ENCODE measurements at regions not wholly inside any gene's neighbourhood (a gene's known extent, or its start where the extent isn't known, plus 50 kb on each side); places are given as distances from the start of the nearest gene placed in this dataset.

DNA sequence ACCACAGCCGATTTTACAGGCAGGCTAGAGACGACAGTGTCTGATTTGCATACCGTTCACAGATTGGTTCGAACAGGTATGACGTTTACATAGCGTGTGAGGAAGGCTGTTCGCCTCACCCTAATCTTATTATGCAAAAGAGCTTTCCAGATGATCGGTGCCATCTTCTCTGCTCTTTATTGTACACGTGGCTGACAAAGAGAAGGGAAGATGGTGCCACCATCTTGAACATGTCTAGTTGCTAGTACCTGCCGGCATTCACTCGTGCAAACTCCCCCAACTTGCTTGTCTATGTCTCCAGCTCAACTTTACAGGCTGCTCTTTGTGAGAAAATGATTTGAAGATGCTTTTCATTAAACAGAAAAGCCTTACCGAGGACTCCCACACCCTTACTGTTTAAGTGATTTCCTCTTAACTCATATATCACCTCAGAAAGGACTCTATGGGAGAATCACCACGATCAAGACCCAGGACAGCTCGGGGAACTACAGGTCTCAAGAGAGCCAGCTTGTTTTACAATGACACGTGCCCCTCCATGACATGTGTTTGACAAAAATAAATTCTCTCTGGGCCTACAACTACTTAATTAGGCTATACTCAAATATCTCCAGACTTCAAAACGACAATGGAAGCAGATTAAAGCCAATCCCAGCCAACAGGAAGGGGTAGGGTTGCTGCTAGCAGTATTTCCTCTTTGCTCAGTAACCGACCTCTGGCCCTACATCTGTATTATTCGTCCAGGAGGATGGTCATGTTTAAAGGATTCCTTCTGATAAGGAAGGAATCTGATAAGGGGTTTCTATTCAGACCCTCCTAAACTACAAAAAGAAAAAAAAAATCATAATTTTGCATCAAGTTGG, 480.6 kb downstream of the TMEM114 start:
- Histone ChIP-seq H3K27me3 (no peaks in the 10 kb centered on the region), H3K27ac (no peak overlapping the region), H3K4me1 (no peaks in the 10 kb centered on the region), H3K36me3 (no peaks in the 10 kb centered on the region), H3K4me3 (no peak overlapping the region), H3K9me3 (no peaks in the 10 kb centered on the region)
- intact Hi-C loops (cut with DNase I) = no loop called here
- TF ChIP-seq, protein P1, sequence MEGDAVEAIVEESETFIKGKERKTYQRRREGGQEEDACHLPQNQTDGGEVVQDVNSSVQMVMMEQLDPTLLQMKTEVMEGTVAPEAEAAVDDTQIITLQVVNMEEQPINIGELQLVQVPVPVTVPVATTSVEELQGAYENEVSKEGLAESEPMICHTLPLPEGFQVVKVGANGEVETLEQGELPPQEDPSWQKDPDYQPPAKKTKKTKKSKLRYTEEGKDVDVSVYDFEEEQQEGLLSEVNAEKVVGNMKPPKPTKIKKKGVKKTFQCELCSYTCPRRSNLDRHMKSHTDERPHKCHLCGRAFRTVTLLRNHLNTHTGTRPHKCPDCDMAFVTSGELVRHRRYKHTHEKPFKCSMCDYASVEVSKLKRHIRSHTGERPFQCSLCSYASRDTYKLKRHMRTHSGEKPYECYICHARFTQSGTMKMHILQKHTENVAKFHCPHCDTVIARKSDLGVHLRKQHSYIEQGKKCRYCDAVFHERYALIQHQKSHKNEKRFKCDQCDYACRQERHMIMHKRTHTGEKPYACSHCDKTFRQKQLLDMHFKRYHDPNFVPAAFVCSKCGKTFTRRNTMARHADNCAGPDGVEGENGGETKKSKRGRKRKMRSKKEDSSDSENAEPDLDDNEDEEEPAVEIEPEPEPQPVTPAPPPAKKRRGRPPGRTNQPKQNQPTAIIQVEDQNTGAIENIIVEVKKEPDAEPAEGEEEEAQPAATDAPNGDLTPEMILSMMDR (IDR thresholded peaks at IDR 0.05) = no peak
- no peak for DNase-seq (ENCODE audit: low spot score in 2 of 2)

DNA sequence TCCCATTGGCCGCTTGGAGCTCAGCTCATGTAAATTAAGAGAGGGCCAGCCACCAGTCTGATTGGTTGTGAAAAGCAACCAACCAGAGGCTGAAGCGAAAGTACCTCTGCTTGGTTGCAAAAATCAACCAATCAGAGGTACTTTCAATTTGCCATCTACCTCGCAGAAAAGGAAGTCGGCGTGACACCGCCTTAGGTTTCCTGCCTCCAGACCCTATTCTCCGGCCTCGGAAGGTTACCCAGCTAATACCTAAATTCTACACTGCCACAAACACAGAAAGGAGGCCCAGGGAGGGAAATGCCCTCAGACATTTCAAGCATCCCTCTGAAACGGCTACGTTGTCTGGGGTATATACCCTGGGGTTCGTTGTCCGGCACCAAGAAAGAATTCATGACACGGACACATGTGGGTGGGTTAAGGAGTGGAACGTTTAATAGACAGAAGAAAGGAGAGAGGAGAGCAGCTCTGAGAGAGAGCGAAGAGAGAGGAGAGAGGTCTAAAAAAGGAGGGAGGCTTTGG, 481.3 kb downstream of the TMEM114 start:
- TF ChIP-seq, protein P1 (IDR thresholded peaks at IDR 0.05) = no peak

DNA sequence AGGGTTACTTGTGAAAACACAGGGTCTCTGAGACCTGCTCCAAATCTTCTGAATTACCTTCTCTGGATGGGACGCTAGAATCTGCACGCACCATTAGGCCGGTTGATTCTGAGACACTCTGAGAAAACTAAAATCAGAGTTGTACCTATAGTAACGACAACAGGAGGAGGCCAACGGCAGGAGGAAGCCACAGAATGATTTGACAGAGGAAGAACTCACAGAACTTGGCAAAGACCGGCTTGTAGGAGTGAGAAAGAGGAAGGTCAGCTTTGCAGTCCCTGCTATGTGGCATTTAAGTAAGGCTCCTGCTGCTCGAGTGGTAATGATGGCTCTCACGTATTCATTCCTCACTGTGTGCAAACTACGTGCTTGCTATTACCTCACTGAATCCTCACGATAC, 483.0 kb downstream of the TMEM114 start:
- intact Hi-C loops (cut with DNase I) = no loop called here
- no peaks in the 10 kb centered on the region for H3K4me1 ChIP-seq
- H3K27me3 ChIP-seq = no peaks in the 10 kb centered on the region
- no peak overlapping the region for H3K4me3 ChIP-seq
- no peaks in the 10 kb centered on the region for H3K36me3 ChIP-seq
- no peak overlapping the region for H3K27ac ChIP-seq
- TF ChIP-seq, protein P1 (IDR thresholded peaks at IDR 0.05) = no peak
- DNase-seq (ENCODE audit: low spot score in 2 of 2) = no peak
- no peaks in the 10 kb centered on the region for H3K9me3 ChIP-seq

More for the DNA sequence above, 481.3 kb downstream of the TMEM114 start:
- intact Hi-C loops (cut with DNase I) = no loop called here
- no peak for DNase-seq (ENCODE audit: low spot score in 2 of 2)
- no peak overlapping the region for H3K4me3 ChIP-seq
- no peaks in the 10 kb centered on the region for H3K9me3 ChIP-seq
- no peak overlapping the region for H3K27ac ChIP-seq
- no peaks in the 10 kb centered on the region for H3K36me3 ChIP-seq
- no peaks in the 10 kb centered on the region for H3K4me1 ChIP-seq
- no peaks in the 10 kb centered on the region for H3K27me3 ChIP-seq

DNA sequence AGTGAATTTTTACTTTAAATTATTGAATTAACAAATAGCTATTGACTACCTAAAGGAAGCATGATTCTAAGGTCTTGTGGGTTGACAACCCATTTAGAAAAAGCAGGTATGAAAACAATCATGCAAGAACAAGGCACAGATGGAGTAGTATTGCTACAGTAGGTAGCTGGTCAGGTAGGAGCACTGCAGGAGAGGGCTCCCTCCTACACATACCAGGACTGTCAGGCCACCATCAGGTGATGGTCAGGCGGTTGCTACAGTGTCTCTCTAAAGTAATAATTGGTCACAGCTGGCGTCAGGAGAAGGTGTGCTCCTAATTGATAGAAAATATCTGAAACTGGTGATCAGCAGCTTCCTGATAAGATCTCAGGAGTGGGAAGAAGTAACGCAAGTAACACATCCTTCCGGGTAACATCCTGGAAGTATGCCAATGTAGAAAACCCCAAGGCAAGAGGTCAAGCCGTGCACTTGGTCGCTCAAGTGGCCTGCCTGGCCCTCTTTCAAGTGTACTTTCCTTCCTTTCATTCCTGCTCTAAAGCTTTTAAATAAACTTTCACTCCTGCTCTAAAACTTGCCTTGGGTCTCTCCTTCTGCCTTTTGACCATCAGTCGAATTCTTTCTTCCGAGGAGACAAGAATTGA, 486.5 kb downstream of the TMEM114 start:
- H3K9me3 ChIP-seq = no peaks in the 10 kb centered on the region
- no peaks in the 10 kb centered on the region for H3K36me3 ChIP-seq
- no peak overlapping the region for H3K4me3 ChIP-seq
- no peaks in the 10 kb centered on the region for H3K4me1 ChIP-seq
- no peaks in the 10 kb centered on the region for H3K27me3 ChIP-seq
- TF ChIP-seq, protein P1 (IDR thresholded peaks at IDR 0.05) = no peak
- no peak overlapping the region for H3K27ac ChIP-seq
- no peak for DNase-seq (ENCODE audit: low spot score in 2 of 2)
- intact Hi-C loops (cut with DNase I) = no loop called here

DNA sequence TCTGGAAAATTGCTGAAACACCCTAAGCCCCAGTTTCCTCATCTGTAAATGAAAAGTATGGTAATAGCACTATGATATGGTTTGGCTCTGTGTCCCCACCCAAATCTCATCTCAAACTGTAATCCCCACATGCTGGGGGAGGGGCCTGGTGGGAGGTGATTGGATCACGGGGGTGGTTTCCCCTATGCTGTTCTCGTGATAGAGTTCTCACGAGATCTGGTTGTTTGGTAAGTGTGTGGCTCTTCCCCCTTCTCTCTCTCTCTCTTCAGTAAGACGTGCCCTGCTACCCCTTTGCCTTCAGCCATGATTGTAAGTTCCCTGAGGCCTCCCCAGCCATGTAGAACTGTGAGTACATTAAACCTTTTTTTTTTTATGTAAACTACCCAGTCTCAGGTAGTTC, 490.7 kb downstream of the TMEM114 start:
- no peak for DNase-seq (ENCODE audit: low spot score in 2 of 2)
- no peaks in the 10 kb centered on the region for H3K4me1 ChIP-seq
- H3K27me3 ChIP-seq = no peaks in the 10 kb centered on the region
- no peak overlapping the region for H3K27ac ChIP-seq
- intact Hi-C loops (cut with DNase I) = no loop called here
- no peaks in the 10 kb centered on the region for H3K9me3 ChIP-seq
- H3K4me3 ChIP-seq = no peak overlapping the region
- H3K36me3 ChIP-seq = no peaks in the 10 kb centered on the region
- TF ChIP-seq, protein P1 (IDR thresholded peaks at IDR 0.05) = no peak
